Astrocyte (in vitro differentiated cells and primary cell): ENCODE measurements at regions not wholly inside any gene's neighbourhood (a gene's known extent, or its start where the extent isn't known, plus 50 kb on each side); places are given as distances from the start of the nearest gene placed in this dataset.

Experiments used
- DNase-seq: peaks from one replicate; pipeline ENCODE4 v3.0.0-alpha.2; 2010; ENCODE audit warnings: low read depth
- FAIRE-seq: peaks from 2 replicates; lab custom pipeline; 2011; peaks lifted over from hg19 to GRCh38; lab: Jason Lieb, UNC
- H2AFZ ChIP-seq: 2 replicates; pipeline ENCODE4 v1.6.0; 2012; ENCODE audit warnings: low read depth, low read length, inconsistent platforms
- H3K27ac ChIP-seq: 2 replicates; pipeline ENCODE4 v1.5.1; 2011; ENCODE audit warnings: low read depth, low read length, inconsistent platforms
- H3K27me3 ChIP-seq: 2 replicates; pipeline ENCODE4 v1.6.0; 2011; ENCODE audit warnings: low read length, inconsistent platforms; ENCODE audit not compliant: insufficient read depth
- H3K36me3 ChIP-seq: 2 replicates; pipeline ENCODE4 v1.5.1; 2011; ENCODE audit warnings: low read length, inconsistent platforms; ENCODE audit not compliant: insufficient read depth
- H3K4me1 ChIP-seq: 2 replicates; pipeline ENCODE4 v1.5.1; 2011; ENCODE audit warnings: low read length, inconsistent platforms; ENCODE audit not compliant: insufficient read depth
- H3K4me2 ChIP-seq: 2 replicates; pipeline ENCODE4 v1.6.0; 2012; ENCODE audit warnings: low read length, inconsistent platforms
- H3K4me3 ChIP-seq: 2 replicates; pipeline ENCODE4 v1.5.1; 2011; ENCODE audit warnings: low read depth, mild to moderate bottlenecking, low read length, inconsistent platforms; ENCODE audit not compliant: insufficient read depth
- H3K79me2 ChIP-seq: 2 replicates; pipeline ENCODE4 v1.6.0; 2012; ENCODE audit warnings: mild to moderate bottlenecking, low read length, inconsistent platforms; ENCODE audit not compliant: insufficient read depth
- H3K9ac ChIP-seq: 2 replicates; pipeline ENCODE4 v1.6.0; 2012; ENCODE audit warnings: mild to moderate bottlenecking, low read length, inconsistent platforms
- H3K9me3 ChIP-seq: 2 replicates; pipeline ENCODE4 v1.5.1; 2012; ENCODE audit warnings: low read depth, mild to moderate bottlenecking, low read length, inconsistent platforms; ENCODE audit not compliant: insufficient read depth
- H4K20me1 ChIP-seq: 2 replicates; pipeline ENCODE4 v1.6.0; 2012; ENCODE audit warnings: low read length, inconsistent platforms; ENCODE audit not compliant: insufficient read depth
- H3K27ac Mint-ChIP-seq: one replicate; pipeline ENCODE4 v1.8.0; 2021; ENCODE audit warnings: mild to moderate bottlenecking, mixed read lengths; ENCODE audit not compliant: unreplicated experiment
- H3K27me3 Mint-ChIP-seq: one replicate; pipeline ENCODE4 v1.8.0; 2021; ENCODE audit warnings: low read depth, mixed read lengths; ENCODE audit not compliant: unreplicated experiment
- H3K36me3 Mint-ChIP-seq: one replicate; pipeline ENCODE4 v1.8.0; 2021; ENCODE audit warnings: low read depth, mixed read lengths; ENCODE audit not compliant: unreplicated experiment
- H3K4me1 Mint-ChIP-seq: one replicate; pipeline ENCODE4 v1.8.0; 2021; ENCODE audit warnings: low read depth, mixed read lengths; ENCODE audit not compliant: unreplicated experiment
- H3K4me3 Mint-ChIP-seq: one replicate; pipeline ENCODE4 v1.8.0; 2021; ENCODE audit warnings: mild to moderate bottlenecking, moderate library complexity, mixed read lengths; ENCODE audit not compliant: unreplicated experiment
- H3K9me3 Mint-ChIP-seq: one replicate; pipeline ENCODE4 v1.8.0; 2021; ENCODE audit warnings: mild to moderate bottlenecking, mixed read lengths; ENCODE audit not compliant: unreplicated experiment
- EZH2 ChIP-seq: IDR thresholded peaks from 2 replicates; pipeline ENCODE4 v1.6.1; 2012; ENCODE audit warnings: mild to moderate bottlenecking, low read length, inconsistent platforms; ENCODE audit not compliant: insufficient read depth
- TF ChIP-seq, protein P1 (sequence below): IDR thresholded peaks from 2 replicates; pipeline ENCODE4 v1.5.1; 2011; ENCODE audit warnings: low read depth, mild to moderate bottlenecking, inconsistent platforms, low read length, moderate library complexity; ENCODE audit not compliant: insufficient read depth

- FAIRE-seq (no peak), DNase-seq (no peak)
- Histone ChIP-seq H4K20me1 (no peaks in the 10 kb centered on the region), H3K27ac (no peak overlapping the region), H3K9me3 (no peaks in the 10 kb centered on the region), H3K4me2 (no peak overlapping the region), H3K4me1 (no peaks in the 10 kb centered on the region), H3K4me3 (no peak overlapping the region), H3K9ac (no peak overlapping the region), H3K36me3 (no peaks in the 10 kb centered on the region), H3K27me3 (no peaks in the 10 kb centered on the region), H3K79me2 (no peaks in the 10 kb centered on the region), H2AFZ (no peak overlapping the region)
- TF ChIP-seq, protein P1, sequence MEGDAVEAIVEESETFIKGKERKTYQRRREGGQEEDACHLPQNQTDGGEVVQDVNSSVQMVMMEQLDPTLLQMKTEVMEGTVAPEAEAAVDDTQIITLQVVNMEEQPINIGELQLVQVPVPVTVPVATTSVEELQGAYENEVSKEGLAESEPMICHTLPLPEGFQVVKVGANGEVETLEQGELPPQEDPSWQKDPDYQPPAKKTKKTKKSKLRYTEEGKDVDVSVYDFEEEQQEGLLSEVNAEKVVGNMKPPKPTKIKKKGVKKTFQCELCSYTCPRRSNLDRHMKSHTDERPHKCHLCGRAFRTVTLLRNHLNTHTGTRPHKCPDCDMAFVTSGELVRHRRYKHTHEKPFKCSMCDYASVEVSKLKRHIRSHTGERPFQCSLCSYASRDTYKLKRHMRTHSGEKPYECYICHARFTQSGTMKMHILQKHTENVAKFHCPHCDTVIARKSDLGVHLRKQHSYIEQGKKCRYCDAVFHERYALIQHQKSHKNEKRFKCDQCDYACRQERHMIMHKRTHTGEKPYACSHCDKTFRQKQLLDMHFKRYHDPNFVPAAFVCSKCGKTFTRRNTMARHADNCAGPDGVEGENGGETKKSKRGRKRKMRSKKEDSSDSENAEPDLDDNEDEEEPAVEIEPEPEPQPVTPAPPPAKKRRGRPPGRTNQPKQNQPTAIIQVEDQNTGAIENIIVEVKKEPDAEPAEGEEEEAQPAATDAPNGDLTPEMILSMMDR, result no peak
- no peak for TF ChIP-seq EZH2
- Mint-ChIP-seq H3K27me3 (no peaks in the 10 kb centered on the region), H3K4me3 (no peak overlapping the region), H3K9me3 (peaks cover 2% of the 10 kb centered on the region), H3K27ac (no peak overlapping the region), H3K4me1 (peaks cover 9% of the 10 kb centered on the region), H3K36me3 (no peaks in the 10 kb centered on the region)
These were observed 139.3 kb downstream of the NFKBIZ start for GRCh38 chr3:101988596-101988995.

GRCh38 chr3:101989578-101990200 is 140.4 kb downstream of the NFKBIZ start:
- H3K79me2 ChIP-seq, result no peaks in the 10 kb centered on the region
- no peaks in the 10 kb centered on the region for H3K4me1 ChIP-seq
- H4K20me1 ChIP-seq, result no peaks in the 10 kb centered on the region
- Mint-ChIP-seq H3K27ac (no peak overlapping the region), H3K4me1 (peaks cover 13% of the 10 kb centered on the region), H3K9me3 (peaks cover 2% of the 10 kb centered on the region), H3K27me3 (no peaks in the 10 kb centered on the region), H3K4me3 (no peak overlapping the region), H3K36me3 (no peaks in the 10 kb centered on the region)
- no peak for FAIRE-seq
- H3K4me3 ChIP-seq, result no peak overlapping the region
- H3K27me3 ChIP-seq, result no peaks in the 10 kb centered on the region
- no peaks in the 10 kb centered on the region for H3K9me3 ChIP-seq
- no peak overlapping the region for H3K4me2 ChIP-seq
- TF ChIP-seq, protein P1, result no peak
- no peak for TF ChIP-seq EZH2
- no peak overlapping the region for H3K9ac ChIP-seq
- H2AFZ ChIP-seq, result no peak overlapping the region
- no peak overlapping the region for H3K27ac ChIP-seq
- no peak for DNase-seq
- H3K36me3 ChIP-seq, result no peaks in the 10 kb centered on the region

- no peak overlapping the region for H3K4me2 ChIP-seq
- no peak overlapping the region for H3K9ac ChIP-seq
- Mint-ChIP-seq H3K27me3 (no peaks in the 10 kb centered on the region), H3K9me3 (no peaks in the 10 kb centered on the region), H3K27ac (no peak overlapping the region), H3K36me3 (no peaks in the 10 kb centered on the region), H3K4me3 (no peak overlapping the region), H3K4me1 (peaks cover 24% of the 10 kb centered on the region)
- H3K9me3 ChIP-seq, result no peaks in the 10 kb centered on the region
- H3K79me2 ChIP-seq, result no peaks in the 10 kb centered on the region
- FAIRE-seq, result no peak
- H3K27me3 ChIP-seq, result no peaks in the 10 kb centered on the region
- H4K20me1 ChIP-seq, result no peaks in the 10 kb centered on the region
- H2AFZ ChIP-seq, result no peak overlapping the region
- H3K4me3 ChIP-seq, result no peak overlapping the region
- H3K27ac ChIP-seq, result no peak overlapping the region
- TF ChIP-seq, protein P1, result no peak
- TF ChIP-seq EZH2, result no peak
- H3K36me3 ChIP-seq, result no peaks in the 10 kb centered on the region
- peaks cover 4% of the 10 kb centered on the region for H3K4me1 ChIP-seq
- peak; percentile 71 for DNase-seq
These were observed 143.5 kb downstream of the NFKBIZ start for GRCh38 chr3:101992863-101993262.
